ENCODE measurements at regions not wholly inside any gene's neighbourhood (a gene's known extent, or its start where the extent isn't known, plus 50 kb on each side); places are given as distances from the start of the nearest gene placed in this dataset.

- peak; percentile 25 for DNase-seq (ENCODE audit: low read depth)
Measured at GRCh38 chr19:30784850-30785457, 412.8 kb downstream of the ZNF536 start.

GRCh38 chr19:30783936-30784335, 411.8 kb downstream of the ZNF536 start:
- no peak for DNase-seq (ENCODE audit: low read depth)

- no peak for DNase-seq (ENCODE audit: low read depth)
Measured at GRCh38 chr19:30783212-30783611, 411.0 kb downstream of the ZNF536 start.

- no peak for DNase-seq (ENCODE audit: low read depth)
Measured at GRCh38 chr19:30781519-30781918, 409.3 kb downstream of the ZNF536 start.

- DNase-seq (ENCODE audit: low read depth) = no peak
Measured at GRCh38 chr19:30781047-30781446, 408.9 kb downstream of the ZNF536 start.

GRCh38 chr19:30780456-30780855, 408.3 kb downstream of the ZNF536 start:
- no peak for DNase-seq (ENCODE audit: low read depth)

GRCh38 chr19:30780032-30780431, 407.8 kb downstream of the ZNF536 start:
- DNase-seq (ENCODE audit: low read depth) = no peak

- DNase-seq (ENCODE audit: low read depth) = no peak
Measured at GRCh38 chr19:30778961-30779715, 407.0 kb downstream of the ZNF536 start.

- DNase-seq (ENCODE audit: low read depth) = no peak
Measured at GRCh38 chr19:30778061-30778460, 405.9 kb downstream of the ZNF536 start.

- DNase-seq (ENCODE audit: low read depth) = no peak
Measured at GRCh38 chr19:30775956-30776355, 403.8 kb downstream of the ZNF536 start.

- no peak for DNase-seq (ENCODE audit: low read depth)
Measured at GRCh38 chr19:30774252-30774766, 402.1 kb downstream of the ZNF536 start.

GRCh38 chr19:30762651-30763050, 390.5 kb downstream of the ZNF536 start:
- DNase-seq (ENCODE audit: low read depth) = no peak

GRCh38 chr19:30760014-30760413, 387.8 kb downstream of the ZNF536 start:
- DNase-seq (ENCODE audit: low read depth) = no peak

- no peak for DNase-seq (ENCODE audit: low read depth)
Measured at GRCh38 chr19:30757837-30758617, 385.8 kb downstream of the ZNF536 start.

GRCh38 chr19:30757104-30757836, 385.1 kb downstream of the ZNF536 start:
- no peak for DNase-seq (ENCODE audit: low read depth)

GRCh38 chr19:30755581-30755980, 383.4 kb downstream of the ZNF536 start:
- DNase-seq (ENCODE audit: low read depth) = no peak

- DNase-seq (ENCODE audit: low read depth) = no peak
Measured at GRCh38 chr19:30754162-30754561, 382.0 kb downstream of the ZNF536 start.

- no peak for DNase-seq (ENCODE audit: low read depth)
Measured at GRCh38 chr19:30752876-30753275, 380.7 kb downstream of the ZNF536 start.

GRCh38 chr19:30752201-30752600, 380.0 kb downstream of the ZNF536 start:
- no peak for DNase-seq (ENCODE audit: low read depth)

- no peak for DNase-seq (ENCODE audit: low read depth)
Measured at GRCh38 chr19:30745476-30745985, 373.3 kb downstream of the ZNF536 start.

GRCh38 chr19:30744741-30745475, 372.7 kb downstream of the ZNF536 start:
- DNase-seq (ENCODE audit: low read depth) = no peak
